ENCODE measurements at regions not wholly inside any gene's neighbourhood (a gene's known extent, or its start where the extent isn't known, plus 50 kb on each side); places are given as distances from the start of the nearest gene placed in this dataset.
"Not testable (repeated sequence)": the region's sequence is repeated elsewhere in the genome, so short reads cannot be mapped to it uniquely, and the experiment has no call there.

- not testable (repeated sequence) for TF ChIP-seq CTCF, POLR2A (IDR thresholded peaks at IDR 0.05)
Observed at GRCh38 chr15:22358932-22359331, 99.8 kb upstream of the GOLGA6L22 start.

Measured in sigmoid colon (tissue), 3 donors.